CD8-positive, alpha-beta memory T cell (primary cell): ENCODE measurements at regions not wholly inside any gene's neighbourhood (a gene's known extent, or its start where the extent isn't known, plus 50 kb on each side); places are given as distances from the start of the nearest gene placed in this dataset.

Experiments used
- CTCF ChIA-PET: fragments of 350-600 bp; sonication (Branson Sonifier 250); formaldehyde crosslinking; loops from one replicate; lab custom pipeline; 2021; ENCODE audit warnings: antibody characterized with exemption; lab: Charles Lee
- POLR2A ChIA-PET: fragments of 350-600 bp; sonication (Branson Sonifier 250); formaldehyde crosslinking; loops from one replicate; lab custom pipeline; 2021; ENCODE audit warnings: antibody characterized with exemption; lab: Charles Lee
- DNase-seq, 5 donors: peaks; one replicate each; pipeline versions ENCODE4 v3.0.0 to v3.0.0-alpha.2; 2020 to 2022; ENCODE audit warnings: mixed read lengths in 1 of 5
- H3K27ac ChIP-seq: one replicate; pipeline ENCODE4 v1.7.0; 2013; ENCODE audit warnings: low read depth, mild to moderate bottlenecking, low read length, moderate library complexity
- H3K27me3 ChIP-seq: 2 replicates; pipeline ENCODE4 v1.7.0; 2013; ENCODE audit warnings: low read length, mild to moderate bottlenecking; ENCODE audit not compliant: insufficient read depth, poor library complexity, severe bottlenecking
- H3K36me3 ChIP-seq: 2 replicates; pipeline ENCODE4 v1.7.0; 2013; ENCODE audit warnings: mild to moderate bottlenecking, low read length, moderate library complexity; ENCODE audit not compliant: insufficient read depth
- H3K4me1 ChIP-seq: 2 replicates; pipeline ENCODE4 v1.7.0; 2013; ENCODE audit warnings: mild to moderate bottlenecking, low read length, moderate library complexity; ENCODE audit not compliant: insufficient read depth
- H3K4me3 ChIP-seq: 2 replicates; pipeline ENCODE4 v1.7.0; 2013; ENCODE audit warnings: mild to moderate bottlenecking, low read length
- H3K9me3 ChIP-seq: 2 replicates; pipeline ENCODE4 v1.7.0; 2013; ENCODE audit warnings: mild to moderate bottlenecking, low read length
- H3K27ac Mint-ChIP-seq, 8 donors: one replicate each; pipeline ENCODE4 v1.8.0; 2020 to 2021; ENCODE audit warnings: mixed read lengths in 8 of 8, mild to moderate bottlenecking in 6 of 8, inconsistent platforms in 3 of 8, moderate library complexity in 3 of 8
- H3K27me3 Mint-ChIP-seq, 2 donors: one replicate each; pipeline ENCODE4 v1.8.0; 2020 to 2021; ENCODE audit warnings: mixed read lengths in 2 of 2, mild to moderate bottlenecking in 1 of 2, moderate library complexity in 1 of 2
- H3K36me3 Mint-ChIP-seq, 3 donors: one replicate each; pipeline ENCODE4 v1.8.0; 2020 to 2021; ENCODE audit warnings: mixed read lengths in 3 of 3, inconsistent platforms in 1 of 3, mild to moderate bottlenecking in 1 of 3
- H3K4me1 Mint-ChIP-seq, 3 donors: one replicate each; pipeline ENCODE4 v1.8.0; 2020 to 2021; ENCODE audit warnings: mixed read lengths in 3 of 3, inconsistent platforms in 1 of 3, mild to moderate bottlenecking in 1 of 3
- H3K4me3 Mint-ChIP-seq, 7 donors: one replicate each; pipeline ENCODE4 v1.8.0; 2020 to 2021; ENCODE audit warnings: mixed read lengths in 7 of 7, mild to moderate bottlenecking in 6 of 7, moderate library complexity in 4 of 7, inconsistent platforms in 2 of 7
- H3K9me3 Mint-ChIP-seq, 5 donors: one replicate each; pipeline ENCODE4 v1.8.0; 2020 to 2022; ENCODE audit warnings: mixed read lengths in 5 of 5, mild to moderate bottlenecking in 3 of 5, moderate library complexity in 2 of 5, inconsistent platforms in 1 of 5

DNA sequence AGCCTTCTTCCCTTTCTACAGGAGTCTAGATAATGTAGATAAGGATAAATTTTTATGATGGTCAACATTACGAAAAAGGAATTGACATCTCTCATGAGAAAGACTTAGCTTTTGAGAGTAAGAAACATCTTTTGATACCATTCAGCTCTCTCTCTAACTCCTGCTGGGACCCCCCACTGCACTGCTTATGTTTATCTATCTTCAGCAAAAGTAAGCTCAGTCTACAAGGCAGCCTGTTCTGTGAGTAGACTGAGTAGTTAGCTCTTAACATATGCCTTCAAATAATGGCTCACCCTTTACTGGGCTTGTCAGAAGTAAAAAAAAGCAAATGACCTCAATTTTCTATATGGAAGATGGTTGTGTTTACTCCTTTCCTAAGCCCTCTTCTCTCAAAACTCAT lies 372.2 kb upstream of the CDH11 start:
- Mint-ChIP-seq H3K27ac (no peak overlapping the region), H3K36me3 (no peaks in the 10 kb centered on the region), H3K4me1 (no peaks in the 10 kb centered on the region), H3K4me3 (no peak overlapping the region), H3K27me3 (peaks cover 0 to 3% of the 10 kb centered on the region in 2 donors), H3K9me3 (peaks cover 0 to 20% (median 9%) of the 10 kb centered on the region in 5 donors)
- no peaks in the 10 kb centered on the region for H3K36me3 ChIP-seq
- no peak overlapping the region for H3K4me3 ChIP-seq
- POLR2A ChIA-PET, result no interaction called here
- CTCF ChIA-PET, result no interaction called here
- no peaks in the 10 kb centered on the region for H3K9me3 ChIP-seq
- no peaks in the 10 kb centered on the region for H3K27me3 ChIP-seq
- DNase-seq, result no peak
- no peak overlapping the region for H3K27ac ChIP-seq
- no peaks in the 10 kb centered on the region for H3K4me1 ChIP-seq

GRCh38 chr16:65490286-65490685 lies 368.4 kb upstream of the CDH11 start:
- no peak overlapping the region for H3K27ac Mint-ChIP-seq
- H3K4me3 ChIP-seq, result no peak overlapping the region

DNA sequence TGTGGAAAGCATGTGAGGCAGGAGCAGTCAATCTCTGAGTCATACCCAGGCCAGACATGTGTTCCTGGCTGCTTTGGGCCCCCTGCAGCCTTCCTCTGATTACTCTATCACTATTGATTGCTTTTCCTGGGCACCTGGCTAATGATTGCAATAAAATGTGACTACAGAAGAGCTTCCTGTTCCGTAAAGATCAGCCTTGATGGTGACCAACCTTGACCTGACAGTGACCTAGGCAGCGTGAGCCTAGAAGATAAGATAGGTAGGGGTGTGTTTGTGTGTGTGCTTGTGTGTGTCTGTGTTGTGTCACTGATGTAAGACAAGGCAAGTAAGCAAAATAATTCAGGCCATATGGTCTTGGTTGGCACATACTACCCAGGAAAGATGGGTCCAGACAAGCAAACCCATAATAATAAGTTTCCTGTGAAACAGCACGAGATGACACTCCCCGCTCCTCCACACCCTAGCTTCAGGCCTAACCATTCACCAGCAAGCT lies 367.7 kb upstream of the CDH11 start:
- Mint-ChIP-seq H3K27ac (no peak overlapping the region), H3K4me1 (no peaks in the 10 kb centered on the region), H3K9me3 (peaks cover 7 to 20% (median 12%) of the 10 kb centered on the region in 5 donors), H3K36me3 (no peaks in the 10 kb centered on the region), H3K27me3 (no peaks in the 10 kb centered on the region), H3K4me3 (no peak overlapping the region)
- Histone ChIP-seq H3K27ac (no peak overlapping the region), H3K4me3 (no peak overlapping the region), H3K9me3 (no peaks in the 10 kb centered on the region), H3K36me3 (no peaks in the 10 kb centered on the region), H3K27me3 (no peaks in the 10 kb centered on the region), H3K4me1 (no peaks in the 10 kb centered on the region)
- ChIA-PET POLR2A (no interaction called here), CTCF (no interaction called here)
- DNase-seq, result no peak

More at GRCh38 chr16:65490286-65490685, 368.4 kb upstream of the CDH11 start:
- H3K36me3 Mint-ChIP-seq, result no peaks in the 10 kb centered on the region
- DNase-seq, result no peak
- POLR2A ChIA-PET, result no interaction called here
- Histone ChIP-seq H3K27ac (no peak overlapping the region), H3K27me3 (no peaks in the 10 kb centered on the region), H3K9me3 (no peaks in the 10 kb centered on the region), H3K36me3 (no peaks in the 10 kb centered on the region), H3K4me1 (no peaks in the 10 kb centered on the region)
- CTCF ChIA-PET, result no interaction called here
- no peaks in the 10 kb centered on the region for H3K27me3 Mint-ChIP-seq
- peaks cover 6 to 20% (median 11%) of the 10 kb centered on the region in 5 donors for H3K9me3 Mint-ChIP-seq
- H3K4me1 Mint-ChIP-seq, result no peaks in the 10 kb centered on the region
- no peak overlapping the region for H3K4me3 Mint-ChIP-seq

DNA sequence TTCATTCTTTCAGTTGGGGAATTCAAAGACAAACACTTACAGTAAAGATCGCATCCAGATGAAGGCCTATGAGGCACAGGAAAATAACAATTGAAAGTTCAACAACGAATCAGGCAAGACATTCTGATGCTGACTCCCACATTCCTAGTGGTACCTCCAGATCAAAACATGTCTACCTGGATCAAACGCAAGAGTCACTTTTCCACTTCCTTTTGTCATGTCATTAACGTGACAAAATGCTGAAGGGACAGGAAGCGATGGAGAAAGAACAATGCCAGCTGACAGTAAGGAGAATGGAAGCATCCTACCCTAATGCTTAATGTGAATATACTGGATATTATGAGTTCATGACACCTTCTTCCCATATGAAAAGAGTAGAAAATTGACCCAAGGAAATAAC lies 365.4 kb upstream of the CDH11 start:
- no peaks in the 10 kb centered on the region for H3K4me1 Mint-ChIP-seq
- POLR2A ChIA-PET, result no interaction called here

GRCh38 chr16:65481956-65482355 lies 360.1 kb upstream of the CDH11 start:
- no peaks in the 10 kb centered on the region for H3K27me3 Mint-ChIP-seq
- H3K27me3 ChIP-seq, result no peaks in the 10 kb centered on the region
- H3K4me1 ChIP-seq, result no peaks in the 10 kb centered on the region
- ChIA-PET POLR2A (no interaction called here), CTCF (no interaction called here)
- H3K4me3 Mint-ChIP-seq, result no peak overlapping the region
- H3K4me1 Mint-ChIP-seq, result no peaks in the 10 kb centered on the region
- no peaks in the 10 kb centered on the region for H3K36me3 Mint-ChIP-seq
- no peak overlapping the region for H3K4me3 ChIP-seq
- H3K9me3 Mint-ChIP-seq, result peaks cover 5 to 14% (median 6%) of the 10 kb centered on the region in 5 donors
- no peaks in the 10 kb centered on the region for H3K36me3 ChIP-seq
- H3K9me3 ChIP-seq, result no peaks in the 10 kb centered on the region
- H3K27ac ChIP-seq, result no peak overlapping the region
- no peak overlapping the region for H3K27ac Mint-ChIP-seq
- DNase-seq, result no peak

More for the DNA sequence above, 365.4 kb upstream of the CDH11 start:
- Histone ChIP-seq H3K9me3 (no peaks in the 10 kb centered on the region), H3K4me1 (no peaks in the 10 kb centered on the region), H3K36me3 (no peaks in the 10 kb centered on the region), H3K27ac (no peak overlapping the region), H3K27me3 (no peaks in the 10 kb centered on the region), H3K4me3 (no peak overlapping the region)
- H3K27me3 Mint-ChIP-seq, result no peaks in the 10 kb centered on the region
- peaks cover 5 to 16% (median 12%) of the 10 kb centered on the region in 5 donors for H3K9me3 Mint-ChIP-seq
- CTCF ChIA-PET, result no interaction called here
- H3K4me3 Mint-ChIP-seq, result no peak overlapping the region
- H3K36me3 Mint-ChIP-seq, result no peaks in the 10 kb centered on the region
- DNase-seq, result no peak
- H3K27ac Mint-ChIP-seq, result no peak overlapping the region

DNA sequence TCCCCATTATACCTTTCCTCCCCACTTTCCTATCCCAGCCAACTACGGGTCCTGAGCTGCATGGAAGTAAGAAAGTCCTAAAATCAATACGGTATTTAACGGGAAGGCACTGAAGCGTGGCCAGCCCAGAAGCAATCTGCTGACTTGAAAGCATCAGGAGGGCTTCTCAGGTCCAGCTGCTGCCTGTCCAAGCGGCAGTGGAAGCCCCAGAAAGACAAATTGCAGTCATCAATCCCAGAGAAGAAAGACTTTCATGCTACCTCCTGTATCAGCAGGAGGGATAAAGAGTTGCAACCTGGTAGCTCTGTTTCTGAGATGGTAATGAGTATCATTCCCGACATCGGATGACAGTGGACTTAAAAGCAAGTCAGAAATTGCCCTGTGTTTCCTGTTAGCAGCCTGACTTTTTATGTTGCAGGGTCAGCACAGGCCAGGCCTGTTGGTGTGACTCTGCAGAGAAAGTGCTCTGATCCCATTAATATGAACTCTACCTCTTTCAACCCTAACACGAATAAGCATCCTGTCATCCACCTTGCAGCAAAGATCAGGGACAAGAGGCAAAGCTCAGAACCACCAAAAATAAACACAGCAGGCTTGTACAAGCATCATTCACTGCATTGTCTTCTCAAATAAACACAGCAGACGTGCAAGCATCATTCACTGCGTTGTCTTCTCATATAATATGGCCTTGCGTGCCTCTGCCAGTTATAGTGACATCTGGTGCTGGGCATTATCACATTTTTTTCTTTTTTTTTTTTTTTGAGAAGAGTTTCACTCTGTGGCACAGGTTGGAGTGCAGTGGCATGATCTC lies 358.6 kb upstream of the CDH11 start:
- H3K9me3 Mint-ChIP-seq, result peaks cover 4 to 15% (median 12%) of the 10 kb centered on the region in 5 donors

GRCh38 chr16:65476448-65476955 lies 354.6 kb upstream of the CDH11 start:
- no peaks in the 10 kb centered on the region for H3K27me3 ChIP-seq
- H3K9me3 Mint-ChIP-seq, result peaks cover 8 to 15% (median 11%) of the 10 kb centered on the region in 5 donors
- H3K27ac ChIP-seq, result no peak overlapping the region
- DNase-seq, result no peak
- no peaks in the 10 kb centered on the region for H3K9me3 ChIP-seq
- H3K36me3 Mint-ChIP-seq, result no peaks in the 10 kb centered on the region
- H3K36me3 ChIP-seq, result no peaks in the 10 kb centered on the region
- H3K4me3 ChIP-seq, result no peak overlapping the region
- ChIA-PET POLR2A (no interaction called here), CTCF (no interaction called here)
- no peaks in the 10 kb centered on the region for H3K27me3 Mint-ChIP-seq
- no peak overlapping the region for H3K4me3 Mint-ChIP-seq
- no peak overlapping the region for H3K27ac Mint-ChIP-seq
- H3K4me1 Mint-ChIP-seq, result no peaks in the 10 kb centered on the region
- no peaks in the 10 kb centered on the region for H3K4me1 ChIP-seq

More for the DNA sequence above, 358.6 kb upstream of the CDH11 start:
- H3K27ac ChIP-seq, result no peak overlapping the region
- no peaks in the 10 kb centered on the region for H3K9me3 ChIP-seq
- H3K36me3 Mint-ChIP-seq, result no peaks in the 10 kb centered on the region
- POLR2A ChIA-PET, result no interaction called here
- no peaks in the 10 kb centered on the region for H3K4me1 Mint-ChIP-seq
- no peaks in the 10 kb centered on the region for H3K27me3 ChIP-seq
- no peak overlapping the region for H3K4me3 Mint-ChIP-seq
- no peaks in the 10 kb centered on the region for H3K27me3 Mint-ChIP-seq
- DNase-seq, result no peak
- CTCF ChIA-PET, result no interaction called here
- no peaks in the 10 kb centered on the region for H3K4me1 ChIP-seq
- H3K27ac Mint-ChIP-seq, result no peak overlapping the region
- no peak overlapping the region for H3K4me3 ChIP-seq
- H3K36me3 ChIP-seq, result no peaks in the 10 kb centered on the region

DNA sequence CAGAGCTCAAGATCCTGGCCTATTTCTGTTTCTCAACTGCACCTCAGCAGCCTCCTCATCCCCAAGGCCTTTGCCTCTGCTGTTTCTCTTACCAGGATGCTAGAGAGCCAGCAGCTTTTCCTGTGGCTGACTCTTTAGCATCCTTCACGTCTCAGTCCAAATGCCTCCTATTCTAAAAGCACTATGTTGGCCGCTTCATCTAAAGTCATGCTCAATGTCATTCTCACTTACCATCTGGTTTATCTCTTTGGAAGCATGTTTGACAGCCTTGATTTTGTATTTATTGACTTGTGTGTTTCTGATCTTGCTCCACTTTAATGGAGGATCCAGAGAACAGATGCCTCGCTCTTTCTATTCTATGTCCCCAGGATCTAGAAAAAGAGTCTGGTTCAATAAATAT lies 351.8 kb upstream of the CDH11 start:
- ChIA-PET POLR2A (no interaction called here), CTCF (no interaction called here)
- H3K27ac ChIP-seq, result no peak overlapping the region
- Mint-ChIP-seq H3K4me1 (no peaks in the 10 kb centered on the region), H3K4me3 (no peak overlapping the region), H3K27me3 (no peaks in the 10 kb centered on the region), H3K27ac (no peak overlapping the region), H3K9me3 (peaks cover 5 to 22% (median 12%) of the 10 kb centered on the region in 5 donors), H3K36me3 (no peaks in the 10 kb centered on the region)
- H3K36me3 ChIP-seq, result no peaks in the 10 kb centered on the region
- no peaks in the 10 kb centered on the region for H3K27me3 ChIP-seq
- no peaks in the 10 kb centered on the region for H3K9me3 ChIP-seq
- no peak for DNase-seq
- no peak overlapping the region for H3K4me3 ChIP-seq
- H3K4me1 ChIP-seq, result no peaks in the 10 kb centered on the region
